ENCODE measurements at regions not wholly inside any gene's neighbourhood (a gene's known extent, or its start where the extent isn't known, plus 50 kb on each side); places are given as distances from the start of the nearest gene placed in this dataset.
"Not testable (repeated sequence)": the region's sequence is repeated elsewhere in the genome, so short reads cannot be mapped to it uniquely, and the experiment has no call there.

DNA sequence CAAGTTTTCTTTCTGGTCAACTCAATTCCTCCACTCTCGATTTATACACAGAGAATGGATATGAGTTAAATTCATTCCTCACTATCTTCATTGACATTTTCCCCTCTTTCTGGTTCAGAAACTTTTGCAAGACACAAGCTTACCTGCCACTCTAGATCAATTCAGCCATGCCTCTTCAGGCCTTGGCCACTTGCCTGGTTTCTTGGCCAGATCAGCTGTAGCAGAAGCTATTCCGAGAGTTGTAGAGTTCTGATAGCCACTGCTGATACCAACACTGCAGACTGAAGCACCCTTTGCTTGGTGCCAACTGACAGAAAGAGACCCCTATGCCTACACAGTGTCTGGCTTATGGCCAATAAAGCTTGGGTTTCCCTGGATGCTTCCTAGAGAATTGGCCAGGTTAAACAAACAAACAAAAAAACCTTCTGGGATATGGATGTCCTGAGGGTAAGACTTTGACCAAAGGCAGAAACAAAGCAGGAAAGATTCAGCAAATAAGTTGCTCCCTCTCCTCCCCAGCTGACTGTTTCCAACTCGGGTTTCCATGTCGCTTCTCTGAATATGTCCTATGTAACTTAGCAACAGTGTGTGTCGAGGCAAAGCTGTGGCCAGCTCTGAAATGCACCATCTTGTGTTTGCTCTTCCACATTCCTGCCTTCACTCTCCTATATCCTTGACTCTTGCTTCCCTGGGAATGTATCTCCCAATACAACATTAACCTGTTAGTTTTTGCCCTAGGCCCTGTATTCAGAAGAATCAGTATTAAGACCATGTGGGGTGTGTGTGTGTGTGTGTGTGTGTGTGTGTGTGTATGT, 521.6 kb downstream of the EPHA3 start:
- no peak for DNase-seq

DNA sequence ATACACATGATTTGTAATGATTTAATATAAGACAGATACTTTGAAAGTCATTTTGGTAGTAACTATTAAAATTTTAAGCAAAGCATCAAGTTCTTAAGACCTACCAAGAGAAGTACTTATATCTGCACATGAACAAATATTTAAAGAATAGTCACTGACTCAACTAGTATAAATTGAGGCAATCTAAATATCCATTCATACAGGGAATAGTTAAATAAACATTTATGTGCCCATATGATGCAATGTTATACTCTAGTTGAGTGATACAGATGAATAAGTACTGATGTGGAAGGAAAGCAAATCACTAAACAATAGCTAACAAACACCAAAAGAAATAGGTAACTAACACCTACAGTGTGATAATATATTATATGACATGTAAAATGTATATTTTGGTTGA, 527.7 kb downstream of the EPHA3 start:
- no peak for DNase-seq

- DNase-seq = no peak
These were observed 537.3 kb downstream of the EPHA3 start for GRCh38 chr3:89644716-89645115.

DNA sequence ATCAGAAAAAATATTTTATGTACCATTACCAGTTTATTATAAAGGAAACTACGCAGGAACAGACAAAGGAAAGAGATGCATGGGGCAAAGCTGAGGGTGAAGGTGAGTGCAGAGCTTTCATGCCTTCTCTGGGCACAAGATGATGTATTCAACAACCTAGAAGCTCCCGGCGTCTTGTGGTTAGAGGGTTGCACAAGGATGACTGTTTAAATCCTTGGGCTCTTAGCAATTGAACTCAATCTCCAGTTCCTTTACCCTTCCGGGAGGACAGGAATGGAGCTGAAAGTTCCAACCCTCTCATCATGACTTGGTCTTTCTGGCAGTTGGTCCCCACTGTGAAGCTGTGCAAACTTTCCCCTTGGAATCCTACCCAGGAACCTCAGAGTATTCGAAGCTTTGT, 542.0 kb downstream of the EPHA3 start:
- no peak for DNase-seq

DNA sequence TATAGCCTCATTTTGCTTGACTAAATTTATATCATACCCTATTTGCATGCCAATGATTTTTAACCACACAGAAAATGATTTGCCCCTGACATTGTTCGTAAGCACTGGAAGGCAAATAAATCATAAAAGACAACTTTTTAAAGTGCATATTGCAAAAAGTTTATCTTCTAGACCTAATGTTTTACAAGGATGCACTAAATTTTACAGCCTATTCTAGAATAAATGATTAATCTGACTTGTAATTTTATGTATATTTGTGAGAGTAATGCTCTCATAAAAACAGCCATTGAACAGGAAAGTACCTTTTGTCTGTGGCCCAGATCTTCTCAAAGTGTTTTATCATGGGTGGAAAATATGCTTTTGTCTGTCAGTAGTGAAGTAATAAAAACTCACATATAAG, 546.6 kb downstream of the EPHA3 start:
- DNase-seq = no peak

- no peak for DNase-seq
These were observed 549.0 kb downstream of the EPHA3 start for GRCh38 chr3:89656388-89656787.

DNA sequence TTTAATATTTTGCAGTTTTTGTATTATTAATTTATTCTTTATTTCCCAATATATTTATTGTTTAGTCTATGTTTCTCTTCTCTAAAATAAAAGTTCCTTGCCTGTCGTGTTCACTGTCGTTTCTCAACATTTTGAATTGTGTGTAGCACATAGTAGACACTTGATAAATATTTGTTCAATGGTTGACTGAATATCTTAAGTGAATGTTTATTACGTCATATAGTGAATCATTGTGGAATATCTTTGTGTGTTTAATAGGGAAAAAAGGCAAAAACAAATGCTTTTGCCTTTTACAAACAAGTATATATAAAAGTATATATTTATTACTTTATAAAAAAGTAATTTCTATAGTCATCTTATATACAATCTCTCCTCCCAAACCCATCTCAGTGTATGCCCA, 572.3 kb downstream of the EPHA3 start:
- no peak for DNase-seq

GRCh38 chr3:89682556-89682955, 575.1 kb downstream of the EPHA3 start:
- DNase-seq = no peak

DNA sequence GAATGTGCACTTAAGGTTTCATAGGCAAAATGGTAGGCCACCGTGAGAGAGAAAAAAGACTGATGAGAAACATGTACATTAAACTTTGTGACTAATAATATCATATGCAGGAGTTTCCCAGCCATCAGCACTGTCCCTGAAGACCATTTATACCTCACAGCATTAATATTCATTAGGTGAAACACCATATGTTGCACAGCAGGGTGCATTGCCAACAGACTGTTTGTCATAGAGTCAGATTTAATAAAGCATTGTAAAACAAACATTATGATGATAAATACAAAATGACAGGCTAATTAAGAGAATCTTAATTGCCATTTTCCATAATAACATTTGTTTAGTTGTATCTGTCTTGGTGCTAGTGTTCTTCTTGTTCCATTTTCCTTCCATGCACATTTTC, 578.3 kb downstream of the EPHA3 start:
- no peak for DNase-seq

DNA sequence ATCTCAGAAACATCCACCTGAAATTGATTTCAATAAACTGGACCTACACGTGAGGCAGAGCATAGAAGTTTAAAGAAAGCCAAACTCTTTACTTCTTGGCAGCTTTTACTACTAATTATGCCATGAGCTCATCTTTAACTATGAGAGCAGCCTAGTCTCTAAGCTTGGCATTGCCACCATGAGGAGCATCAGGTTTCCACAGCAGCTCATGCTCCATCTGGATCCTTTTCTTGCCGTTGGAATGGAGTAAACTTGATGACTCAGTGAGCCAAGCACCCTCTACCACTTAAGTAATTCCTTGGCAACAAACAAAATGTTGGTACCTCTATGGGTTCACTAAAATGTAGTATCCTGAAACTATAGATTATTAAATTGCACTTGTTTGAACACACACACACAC, 583.2 kb downstream of the EPHA3 start:
- DNase-seq = no peak

DNA sequence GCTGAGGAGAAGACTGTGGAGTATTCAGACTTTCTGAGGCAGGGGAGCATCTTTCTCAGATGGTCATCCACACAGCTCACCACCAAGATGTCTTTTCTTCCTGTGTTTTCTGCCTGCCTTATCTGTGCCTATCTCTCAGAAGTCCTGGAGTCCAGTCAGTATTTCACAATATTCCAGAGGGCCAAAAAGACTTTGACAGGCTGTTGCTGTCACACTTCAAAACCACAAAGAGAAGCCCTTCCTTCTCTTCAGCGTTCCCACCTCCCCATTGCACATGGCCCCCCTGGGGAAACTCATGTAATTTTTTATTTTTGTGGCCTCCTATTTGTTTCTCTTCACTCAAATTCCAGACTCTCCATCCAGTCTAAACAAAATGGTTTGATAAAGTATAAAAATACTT, 585.2 kb downstream of the EPHA3 start:
- DNase-seq = no peak

DNA sequence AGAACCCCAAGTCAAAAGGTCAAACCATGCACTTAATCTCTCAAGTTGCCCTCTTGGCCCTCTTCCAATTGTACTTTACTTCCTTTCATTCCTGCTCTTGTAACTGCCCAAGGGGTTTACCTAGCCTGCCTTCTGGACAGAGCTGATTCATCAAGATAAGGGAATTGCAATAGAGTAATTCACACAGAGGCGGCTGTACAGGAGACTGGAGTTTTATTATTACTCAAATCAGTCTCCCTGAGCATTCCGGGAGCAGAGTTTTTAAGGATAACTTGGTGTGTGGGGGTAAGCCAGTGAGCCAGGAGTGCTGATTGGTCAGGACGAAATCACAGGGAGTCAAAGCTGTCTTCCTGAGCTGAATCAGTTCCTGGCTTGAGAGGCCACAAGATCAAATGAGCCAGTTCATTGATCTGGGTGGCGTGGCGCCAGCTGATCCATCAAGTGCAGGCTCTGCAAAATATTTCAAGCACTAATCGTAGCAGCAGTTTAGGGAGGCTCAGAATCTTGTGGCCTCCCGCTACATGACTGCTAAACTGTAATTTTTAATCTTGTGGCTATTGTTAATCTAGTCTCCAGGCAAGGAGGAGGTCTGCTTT, 590.0 kb downstream of the EPHA3 start:
- DNase-seq = no peak

- no peak for DNase-seq
These were observed 590.9 kb downstream of the EPHA3 start for GRCh38 chr3:89698208-89698830.

DNA sequence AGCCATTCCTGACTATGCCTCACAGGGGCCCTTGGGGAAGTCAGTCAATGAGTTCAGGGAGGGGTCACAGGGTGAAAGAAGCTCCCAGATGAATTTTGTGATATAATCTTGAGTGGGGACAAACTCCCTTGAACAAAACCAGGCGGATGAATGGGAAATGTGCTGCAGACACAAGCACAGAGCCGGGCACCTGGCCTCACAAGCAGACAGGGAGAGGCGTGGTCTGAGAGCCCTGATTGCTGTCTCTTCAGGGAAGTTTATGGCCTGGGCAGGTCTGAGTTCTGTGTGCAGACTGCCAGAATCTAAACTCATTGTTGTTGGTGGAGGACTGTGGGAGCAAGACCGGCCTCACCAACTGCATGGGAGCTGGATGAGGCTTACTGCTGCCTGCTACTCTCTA, 591.8 kb downstream of the EPHA3 start:
- DNase-seq = no peak

DNA sequence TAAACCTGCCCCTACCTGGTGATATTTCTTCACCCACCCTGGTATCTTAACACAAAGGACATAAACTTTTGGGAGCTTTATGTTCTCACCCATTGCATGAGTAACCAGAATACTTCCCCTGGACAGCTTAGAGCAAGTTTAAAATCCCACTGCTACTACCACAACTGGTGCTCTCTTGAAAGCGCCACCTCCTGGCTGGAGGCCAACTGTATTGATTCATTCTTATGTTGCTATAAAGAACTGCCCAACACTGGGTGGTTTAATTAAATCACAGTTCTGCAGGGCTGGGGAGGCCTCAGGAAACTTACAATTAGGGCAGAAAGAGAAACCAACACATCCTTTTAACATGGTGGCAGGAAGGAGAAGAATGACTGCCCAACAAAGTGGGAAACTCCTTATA, 592.4 kb downstream of the EPHA3 start:
- DNase-seq = no peak

DNA sequence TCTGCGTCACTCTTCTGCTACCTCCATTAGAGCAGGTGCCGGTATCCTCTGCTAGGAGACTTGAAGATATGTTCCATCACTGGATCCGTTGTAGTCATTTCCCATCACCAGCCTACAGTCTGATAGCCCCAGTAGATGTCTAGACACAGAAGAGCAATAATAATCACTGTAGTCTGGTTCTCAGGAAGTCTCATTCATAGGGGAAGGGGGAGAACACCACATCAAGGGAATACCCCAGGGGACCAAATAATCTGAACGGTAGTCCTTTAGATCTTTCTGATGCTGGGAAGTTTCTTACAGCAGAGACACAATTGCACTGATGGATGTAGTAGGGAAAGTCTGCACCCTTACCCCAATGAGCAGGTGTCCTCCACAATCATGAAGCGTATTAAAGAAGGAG, 595.0 kb downstream of the EPHA3 start:
- no peak for DNase-seq

DNA sequence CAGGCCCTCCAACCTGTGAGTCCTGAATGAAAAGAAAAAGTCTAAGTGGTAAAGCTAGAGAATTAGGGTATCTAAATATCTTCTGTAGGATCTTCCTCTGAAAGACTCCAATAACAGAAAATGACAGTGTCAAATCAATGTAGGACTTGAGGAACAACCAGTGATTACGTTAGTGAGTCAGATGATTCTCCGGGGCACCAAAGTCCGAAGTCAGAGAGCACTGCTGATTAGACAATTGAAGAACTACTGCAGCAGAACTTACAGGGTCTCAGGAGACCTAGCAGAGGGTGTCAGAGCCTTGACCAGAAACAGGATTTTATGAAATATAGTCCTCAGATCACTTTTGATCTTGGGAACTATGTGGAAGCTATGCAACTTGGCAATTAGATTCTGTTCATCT, 605.8 kb downstream of the EPHA3 start:
- no peak for DNase-seq

DNA sequence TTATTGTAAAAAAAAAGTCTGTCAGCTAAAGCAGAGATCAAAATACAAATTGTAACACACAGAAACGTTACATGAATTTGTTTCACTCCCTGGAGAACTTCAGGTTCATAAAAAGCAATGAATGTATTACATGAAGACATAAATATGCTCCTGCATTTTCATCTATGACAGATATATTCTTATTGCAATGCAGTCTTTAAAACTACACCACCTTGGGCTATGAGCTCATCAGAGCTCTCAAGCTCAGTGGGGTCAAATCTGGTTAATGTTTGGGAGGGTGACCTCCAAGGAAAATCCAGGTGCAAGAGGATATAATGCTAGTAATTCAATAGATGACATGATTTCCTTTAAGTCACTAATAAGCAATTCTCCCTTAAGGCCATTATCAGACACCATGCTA, 606.8 kb downstream of the EPHA3 start:
- no peak for DNase-seq

DNA sequence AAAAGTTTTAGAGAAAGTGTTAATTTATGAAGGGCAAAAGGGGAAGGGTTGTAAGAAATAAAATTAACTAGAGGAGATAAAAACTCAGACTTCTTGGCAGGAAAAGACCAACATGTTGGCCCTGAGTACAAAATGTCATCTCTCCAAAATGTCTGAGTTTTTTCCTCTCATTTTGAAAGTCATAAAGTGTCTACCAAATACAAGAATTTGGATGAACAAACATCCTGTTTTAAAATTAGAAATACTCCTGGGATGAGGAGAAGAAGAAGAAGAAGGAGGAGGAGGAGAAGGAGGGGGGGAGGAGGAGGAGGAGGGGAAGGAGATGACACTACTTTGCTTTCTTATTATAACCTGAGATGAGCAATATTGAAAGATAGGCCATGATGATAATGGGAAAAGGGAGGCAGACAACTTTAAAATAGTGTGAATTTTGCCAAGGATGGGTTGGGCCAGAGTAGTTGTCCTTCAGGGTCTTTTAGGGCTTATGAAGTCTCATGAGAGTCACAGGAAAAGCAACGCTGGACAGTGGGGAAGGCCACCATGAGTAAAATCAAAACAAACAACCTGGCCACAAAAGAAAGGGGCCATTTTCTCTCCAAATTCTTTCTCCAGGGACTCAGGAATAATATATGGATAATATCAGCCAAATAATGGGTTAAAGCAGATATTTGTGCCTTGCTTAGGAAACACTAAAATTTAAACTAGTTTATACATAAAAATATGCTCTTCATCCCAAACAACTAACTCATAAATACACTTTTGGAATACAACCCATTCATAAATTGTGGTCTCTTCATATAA, 632.9 kb downstream of the EPHA3 start:
- DNase-seq = no peak

DNA sequence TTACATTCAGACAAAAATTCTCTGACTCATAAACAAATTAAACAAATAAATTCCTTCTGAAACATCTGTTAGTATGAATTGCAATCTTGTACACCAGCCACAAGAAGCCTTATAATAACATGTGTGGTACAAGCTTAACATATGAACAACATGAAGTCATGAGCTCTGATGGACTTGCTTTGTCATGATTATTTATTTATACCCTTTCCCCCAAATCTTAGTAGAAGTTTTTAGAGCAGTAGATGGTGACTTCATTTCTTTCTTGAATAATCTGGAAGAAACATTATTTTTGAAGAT, 633.4 kb downstream of the EPHA3 start:
- no peak for DNase-seq

GRCh38 chr3:89742546-89742945, 635.1 kb downstream of the EPHA3 start:
- no peak for DNase-seq

DNA sequence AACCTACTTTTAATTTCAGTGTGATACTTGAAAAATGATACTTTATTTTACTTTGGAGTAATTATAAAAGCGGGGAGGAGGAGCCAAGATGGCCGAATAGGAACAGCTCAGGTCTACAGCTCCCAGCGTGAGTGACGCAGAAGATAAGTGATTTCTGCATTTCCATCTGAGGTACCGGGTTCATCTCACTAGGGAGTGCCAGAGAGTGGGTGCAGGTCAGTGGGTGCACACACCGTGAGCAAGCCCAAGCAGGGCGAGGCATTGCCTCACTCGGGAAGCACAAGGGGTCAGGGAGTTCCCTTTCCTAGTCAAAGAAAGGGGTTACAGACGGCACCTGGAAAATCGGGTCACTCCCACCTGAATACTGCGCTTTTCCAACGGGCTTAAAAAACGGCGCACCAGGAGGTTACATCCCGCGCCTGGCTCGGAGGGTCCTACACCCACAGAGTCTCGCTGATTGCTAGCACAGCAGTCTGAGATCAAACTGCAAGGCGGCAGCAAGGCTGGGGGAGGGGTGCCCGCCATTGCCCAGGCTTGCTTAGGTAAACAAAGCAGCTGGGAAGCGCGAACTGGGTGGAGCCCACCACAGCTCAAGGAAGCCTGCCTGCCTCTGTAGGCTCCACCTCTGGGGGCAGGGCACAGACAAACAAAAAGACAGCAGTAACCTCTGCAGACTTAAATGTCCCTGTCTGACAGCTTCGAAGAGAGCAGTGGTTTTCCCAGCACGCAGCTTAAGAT, 640.3 kb downstream of the EPHA3 start:
- not testable (repeated sequence) for DNase-seq

DNA sequence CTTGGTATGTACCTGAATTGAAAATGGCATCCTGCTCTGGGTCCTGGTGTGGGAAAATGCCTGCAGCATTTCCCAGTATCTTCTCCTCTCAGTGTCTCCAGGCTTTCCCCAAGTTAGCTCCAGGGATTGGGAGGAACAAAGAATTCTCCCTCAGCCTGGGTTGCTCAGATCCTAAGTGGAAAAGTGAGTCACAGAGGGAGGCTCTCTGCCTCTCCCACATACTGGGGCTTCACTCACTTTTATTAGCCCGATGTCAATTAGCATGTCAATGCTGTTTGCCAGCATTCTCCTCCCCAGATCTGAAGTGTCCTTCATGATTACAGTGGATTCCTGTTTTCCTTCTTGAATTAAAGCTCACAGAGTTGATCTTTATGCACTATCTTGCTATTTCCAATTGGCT, 655.0 kb downstream of the EPHA3 start:
- DNase-seq = no peak
